Medulla oblongata (tissue), 1 donor: ENCODE measurements at regions not wholly inside any gene's neighbourhood (a gene's known extent, or its start where the extent isn't known, plus 50 kb on each side); places are given as distances from the start of the nearest gene placed in this dataset.

Experiments used
- DNase-seq: peaks from one replicate; pipeline ENCODE4 v3.0.0-alpha.2; 2015; ENCODE audit errors: extremely low spot score

GRCh38 chr12:127340381-127340780 is 926.6 kb upstream of the TMEM132C start:
- DNase-seq: no peak

- no peak for DNase-seq
These were observed 924.1 kb upstream of the TMEM132C start for GRCh38 chr12:127342861-127343260.

GRCh38 chr12:127343940-127344339 is 923.0 kb upstream of the TMEM132C start:
- no peak for DNase-seq

GRCh38 chr12:127351481-127352010 is 915.4 kb upstream of the TMEM132C start:
- DNase-seq: no peak

- no peak for DNase-seq
These were observed 911.7 kb upstream of the TMEM132C start for GRCh38 chr12:127355061-127355841.

GRCh38 chr12:127358888-127359287 is 908.1 kb upstream of the TMEM132C start:
- no peak for DNase-seq

GRCh38 chr12:127360580-127360979 is 906.4 kb upstream of the TMEM132C start:
- no peak for DNase-seq

- DNase-seq: no peak
These were observed 904.8 kb upstream of the TMEM132C start for GRCh38 chr12:127362121-127362520.

GRCh38 chr12:127363392-127363791 is 903.6 kb upstream of the TMEM132C start:
- DNase-seq: no peak

- DNase-seq: no peak
These were observed 893.4 kb upstream of the TMEM132C start for GRCh38 chr12:127373559-127373958.

- no peak for DNase-seq
These were observed 892.5 kb upstream of the TMEM132C start for GRCh38 chr12:127374447-127374846.

GRCh38 chr12:127381043-127381668 is 885.8 kb upstream of the TMEM132C start:
- peak; percentile 48 for DNase-seq

GRCh38 chr12:127381681-127382080 is 885.3 kb upstream of the TMEM132C start:
- DNase-seq: no peak

- DNase-seq: no peak
These were observed 883.7 kb upstream of the TMEM132C start for GRCh38 chr12:127383281-127383680.

GRCh38 chr12:127386723-127387122 is 880.2 kb upstream of the TMEM132C start:
- no peak for DNase-seq

- DNase-seq: no peak
These were observed 878.0 kb upstream of the TMEM132C start for GRCh38 chr12:127388985-127389384.

- DNase-seq: no peak
These were observed 877.0 kb upstream of the TMEM132C start for GRCh38 chr12:127389923-127390322.

- DNase-seq: no peak
These were observed 873.5 kb upstream of the TMEM132C start for GRCh38 chr12:127393465-127393864.

- no peak for DNase-seq
These were observed 873.1 kb upstream of the TMEM132C start for GRCh38 chr12:127393896-127394295.

- no peak for DNase-seq
These were observed 870.2 kb upstream of the TMEM132C start for GRCh38 chr12:127396734-127397133.

- DNase-seq: no peak
These were observed 868.8 kb upstream of the TMEM132C start for GRCh38 chr12:127398016-127398710.

GRCh38 chr12:127399451-127399850 is 867.5 kb upstream of the TMEM132C start:
- DNase-seq: no peak

- DNase-seq: no peak
These were observed 866.7 kb upstream of the TMEM132C start for GRCh38 chr12:127400221-127400620.
